MCF 10A (cell line): ENCODE measurements at regions not wholly inside any gene's neighbourhood (a gene's known extent, or its start where the extent isn't known, plus 50 kb on each side); places are given as distances from the start of the nearest gene placed in this dataset.
A peak's percentile ranks its signal among the peaks of the same experiment; 100 is the strongest.

Experiments used
- BruUV-seq: library from RNA; stranded (reverse); fragments of 400-500 nt; replicated peaks from 2 replicates; lab custom pipeline; 2021; lab: Mats Ljungman, UMichigan
- CTCF ChIA-PET: fragments of 300-600 bp; sonication (Branson Sonifier 250); formaldehyde crosslinking; extraction: SDS; loops from one replicate; lab custom pipeline; 2021; ENCODE audit warnings: antibody characterized with exemption, inconsistent platforms; lab: Yijun Ruan, JAX
- POLR2A ChIA-PET: fragments of 300-600, 350-650 bp; sonication (Branson Sonifier 250); formaldehyde crosslinking; extraction: SDS; loops from one replicate; lab custom pipeline; 2020; ENCODE audit warnings: antibody characterized with exemption, inconsistent platforms; lab: Yijun Ruan, JAX
- DNase-seq: peaks from one replicate; pipeline ENCODE4 v3.0.0-alpha.2; 2018; ENCODE audit not compliant: unreplicated experiment
- H3K27ac Mint-ChIP-seq: one replicate; pipeline ENCODE4 v1.8.0; 2022; ENCODE audit warnings: mild to moderate bottlenecking, low read depth, mixed read lengths; ENCODE audit not compliant: unreplicated experiment
- H3K27me3 Mint-ChIP-seq: one replicate; pipeline ENCODE4 v1.8.0; 2022; ENCODE audit warnings: mixed read lengths; ENCODE audit not compliant: insufficient read depth, unreplicated experiment
- H3K36me3 Mint-ChIP-seq: one replicate; pipeline ENCODE4 v1.8.0; 2022; ENCODE audit warnings: mild to moderate bottlenecking, moderate library complexity, mixed read lengths; ENCODE audit not compliant: insufficient read depth, unreplicated experiment
- H3K4me1 Mint-ChIP-seq: one replicate; pipeline ENCODE4 v1.8.0; 2022; ENCODE audit warnings: mixed read lengths; ENCODE audit not compliant: insufficient read depth, unreplicated experiment
- H3K4me3 Mint-ChIP-seq: one replicate; pipeline ENCODE4 v1.8.0; 2022; ENCODE audit warnings: mild to moderate bottlenecking, moderate library complexity, mixed read lengths; ENCODE audit not compliant: unreplicated experiment
- H3K9me3 Mint-ChIP-seq: one replicate; pipeline ENCODE4 v1.8.0; 2022; ENCODE audit warnings: mixed read lengths; ENCODE audit not compliant: unreplicated experiment
- intact Hi-C: fragments of 100-400 bp; cut with micrococcal nuclease; formaldehyde crosslinking; loops from 2 replicates; pipeline ENCODE4 v1.14.1; 2022
- TF ChIP-seq, protein P1 (sequence below): fragments of 200-600 bp; IDR thresholded peaks from one replicate; pipeline ENCODE4 v1.8.0; 2022; ENCODE audit warnings: antibody characterized with exemption, mild to moderate bottlenecking; ENCODE audit not compliant: unreplicated experiment

DNA sequence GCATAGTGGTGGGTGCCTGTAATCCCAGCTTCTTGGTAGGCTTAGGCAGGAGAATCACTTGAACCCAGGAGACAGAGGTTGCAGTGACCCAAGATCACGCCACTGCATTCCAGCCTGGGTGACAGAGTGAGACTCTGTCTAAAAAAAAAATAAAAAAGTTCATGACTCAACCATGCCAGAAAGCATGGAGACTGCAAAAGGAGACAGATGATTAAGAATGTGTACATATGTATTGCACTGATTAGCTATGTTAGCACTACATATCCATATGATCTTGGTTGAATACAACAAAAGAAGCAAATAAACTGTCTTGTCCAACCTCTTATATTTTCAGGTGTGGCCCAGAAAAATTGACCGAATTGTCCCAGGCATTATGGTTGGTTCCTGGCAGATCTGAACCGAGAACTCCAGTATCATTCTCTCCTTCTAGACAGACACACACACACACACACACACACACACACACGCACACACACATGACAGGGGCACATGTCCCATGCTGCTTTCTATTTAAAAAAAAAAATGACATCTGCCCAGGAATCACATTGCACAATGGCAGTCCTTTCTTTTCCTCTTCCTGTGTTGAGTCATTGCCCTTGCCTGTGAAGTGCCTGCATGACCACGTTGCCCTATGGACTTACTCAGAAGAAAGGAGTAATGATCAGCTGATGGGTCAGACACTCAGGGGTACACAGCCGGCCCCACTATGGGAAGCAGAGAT, 65.6 kb downstream of the MYCN start:
- H3K9me3 Mint-ChIP-seq, result peaks cover 17% of the 10 kb centered on the region
- H3K27ac Mint-ChIP-seq, result no peak overlapping the region
- DNase-seq, result peak; percentile 78
- intact Hi-C loops, result no loop called here
- CTCF ChIA-PET, result interaction anchor here (0.6 to 1.1 kb wide), 5 partner anchors 16 to 1535 kb away, joined by 3 to 4 read pairs (median 3); partner anchors contain the start of gene VSNL1
- no peaks in the 10 kb centered on the region for H3K27me3 Mint-ChIP-seq
- TF ChIP-seq, protein P1, sequence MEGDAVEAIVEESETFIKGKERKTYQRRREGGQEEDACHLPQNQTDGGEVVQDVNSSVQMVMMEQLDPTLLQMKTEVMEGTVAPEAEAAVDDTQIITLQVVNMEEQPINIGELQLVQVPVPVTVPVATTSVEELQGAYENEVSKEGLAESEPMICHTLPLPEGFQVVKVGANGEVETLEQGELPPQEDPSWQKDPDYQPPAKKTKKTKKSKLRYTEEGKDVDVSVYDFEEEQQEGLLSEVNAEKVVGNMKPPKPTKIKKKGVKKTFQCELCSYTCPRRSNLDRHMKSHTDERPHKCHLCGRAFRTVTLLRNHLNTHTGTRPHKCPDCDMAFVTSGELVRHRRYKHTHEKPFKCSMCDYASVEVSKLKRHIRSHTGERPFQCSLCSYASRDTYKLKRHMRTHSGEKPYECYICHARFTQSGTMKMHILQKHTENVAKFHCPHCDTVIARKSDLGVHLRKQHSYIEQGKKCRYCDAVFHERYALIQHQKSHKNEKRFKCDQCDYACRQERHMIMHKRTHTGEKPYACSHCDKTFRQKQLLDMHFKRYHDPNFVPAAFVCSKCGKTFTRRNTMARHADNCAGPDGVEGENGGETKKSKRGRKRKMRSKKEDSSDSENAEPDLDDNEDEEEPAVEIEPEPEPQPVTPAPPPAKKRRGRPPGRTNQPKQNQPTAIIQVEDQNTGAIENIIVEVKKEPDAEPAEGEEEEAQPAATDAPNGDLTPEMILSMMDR, result no peak
- H3K4me3 Mint-ChIP-seq, result no peak overlapping the region
- peaks cover 6% of the 10 kb centered on the region for H3K4me1 Mint-ChIP-seq
- no peaks in the 10 kb centered on the region for H3K36me3 Mint-ChIP-seq
- BruUV-seq, result no TSS peak
- POLR2A ChIA-PET, result interaction anchor here (0.6 to 0.7 kb wide), 4 partner anchors 23 to 465 kb away, joined by 3 to 4 read pairs (median 3); no protein-coding TSS in a partner anchor

- Mint-ChIP-seq H3K4me1 (peaks cover 6% of the 10 kb centered on the region), H3K27me3 (no peaks in the 10 kb centered on the region), H3K9me3 (peaks cover 17% of the 10 kb centered on the region), H3K4me3 (no peak overlapping the region), H3K27ac (no peak overlapping the region), H3K36me3 (no peaks in the 10 kb centered on the region)
- ChIA-PET POLR2A (no interaction called here), CTCF (interaction anchor here (0.6 to 0.7 kb wide), 2 partner anchors 403 to 1535 kb away, joined by 3 read pairs; partner anchors contain the start of gene VSNL1)
- BruUV-seq, result no TSS peak
- DNase-seq, result no peak
- intact Hi-C loops, result no loop called here
- TF ChIP-seq, protein P1, result no peak
Observed at GRCh38 chr2:16005389-16005788, 65.0 kb downstream of the MYCN start.

DNA sequence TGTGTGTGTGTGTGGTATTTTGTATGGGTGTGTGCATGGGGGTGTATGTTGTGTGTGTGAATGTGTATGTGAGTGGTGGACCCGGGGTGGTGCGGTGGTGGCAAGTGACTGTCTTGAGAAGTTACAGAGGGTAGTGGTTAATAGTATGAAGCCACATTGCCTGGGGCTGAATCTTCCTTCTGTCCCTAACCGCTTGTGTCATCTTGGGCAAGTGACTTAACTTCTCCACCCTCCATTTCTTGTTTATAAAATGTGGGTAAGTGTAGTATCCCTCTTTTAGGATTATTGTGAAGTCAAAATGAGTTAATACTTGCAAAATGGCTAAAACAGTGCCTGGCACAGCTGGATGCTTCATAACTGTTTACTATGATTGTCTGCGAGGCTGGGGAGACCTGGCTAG, 63.5 kb downstream of the MYCN start:
- BruUV-seq, result no TSS peak
- H3K4me1 Mint-ChIP-seq, result peaks cover 6% of the 10 kb centered on the region
- ChIA-PET POLR2A (interaction anchor here (1.3 kb wide), 1 partner anchor 14 kb away, joined by 3 read pairs; no protein-coding TSS in a partner anchor), CTCF (no interaction called here)
- H3K9me3 Mint-ChIP-seq, result peaks cover 17% of the 10 kb centered on the region
- H3K27me3 Mint-ChIP-seq, result no peaks in the 10 kb centered on the region
- no peak overlapping the region for H3K4me3 Mint-ChIP-seq
- no peak for DNase-seq
- no peak overlapping the region for H3K27ac Mint-ChIP-seq
- TF ChIP-seq, protein P1, result no peak
- intact Hi-C loops, result no loop called here
- no peaks in the 10 kb centered on the region for H3K36me3 Mint-ChIP-seq

DNA sequence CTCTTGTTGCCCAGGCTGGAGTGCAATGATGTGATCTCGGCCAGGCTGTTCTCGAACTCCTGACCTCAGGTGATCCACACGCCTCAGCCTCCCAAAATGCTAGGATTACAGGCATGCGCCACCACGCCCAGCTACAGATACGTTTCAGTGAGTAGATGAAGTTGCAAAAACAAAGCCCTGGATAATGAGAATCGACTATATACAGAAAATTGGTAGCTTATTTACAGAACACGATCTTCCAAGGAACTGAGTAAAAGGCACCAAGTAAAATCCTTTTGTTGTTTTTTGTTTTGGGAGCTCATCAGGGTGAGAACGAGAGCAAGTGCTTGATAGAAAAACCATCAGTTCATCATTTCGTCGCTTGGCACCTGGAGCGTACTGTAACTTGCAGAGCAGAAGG, 62.8 kb downstream of the MYCN start:
- no peak overlapping the region for H3K27ac Mint-ChIP-seq
- POLR2A ChIA-PET, result interaction anchor here (1.3 kb wide), 1 partner anchor 14 kb away, joined by 3 read pairs; no protein-coding TSS in a partner anchor
- no peaks in the 10 kb centered on the region for H3K27me3 Mint-ChIP-seq
- peaks cover 17% of the 10 kb centered on the region for H3K9me3 Mint-ChIP-seq
- DNase-seq, result no peak
- BruUV-seq, result no TSS peak
- H3K36me3 Mint-ChIP-seq, result no peaks in the 10 kb centered on the region
- H3K4me1 Mint-ChIP-seq, result peaks cover 6% of the 10 kb centered on the region
- CTCF ChIA-PET, result no interaction called here
- intact Hi-C loops, result no loop called here
- TF ChIP-seq, protein P1, result no peak
- no peak overlapping the region for H3K4me3 Mint-ChIP-seq
